Fibroblast of lung (primary cell): ENCODE measurements at regions not wholly inside any gene's neighbourhood (a gene's known extent, or its start where the extent isn't known, plus 50 kb on each side); places are given as distances from the start of the nearest gene placed in this dataset.

Source experiments
- EZH2 ChIP-seq: IDR thresholded peaks from 2 replicates; pipeline ENCODE4 v1.5.1; 2012; ENCODE audit warnings: low read length, control low read depth, mild to moderate bottlenecking; ENCODE audit errors: missing control alignments
- TF ChIP-seq, protein P1 (sequence below), 2 donors: IDR thresholded peaks in 1 of 2; conservative IDR thresholded peaks in 1 of 2; 1 replicate in 1 of 2; 2 replicates in 1 of 2; pipeline ENCODE4 v1.5.1; 2011 to 2012; ENCODE audit warnings: low read length in 2 of 2, control low read depth in 1 of 2, inconsistent platforms in 1 of 2, low read depth in 1 of 2, mild to moderate bottlenecking in 1 of 2

DNA sequence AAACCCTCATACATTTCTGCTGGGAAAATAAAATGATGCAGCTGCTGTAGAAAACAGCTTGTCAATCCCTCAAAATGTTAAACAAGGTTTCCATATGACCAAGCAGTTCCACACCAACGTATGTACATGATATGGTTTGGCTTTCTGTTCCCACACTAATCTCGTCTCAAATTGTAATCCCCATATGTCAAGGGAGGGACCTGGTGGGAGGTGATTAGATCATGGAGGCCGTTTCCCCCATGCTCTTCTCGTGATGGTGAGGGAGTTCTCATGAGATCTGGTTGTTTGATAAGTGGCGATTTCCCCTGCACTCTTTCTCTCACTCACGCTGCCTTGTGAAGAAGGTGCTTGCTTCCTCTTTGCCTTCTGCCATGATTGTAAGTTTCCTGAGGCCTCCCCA lies 100.6 kb upstream of the SLC24A5 start:
- TF ChIP-seq, protein P1, sequence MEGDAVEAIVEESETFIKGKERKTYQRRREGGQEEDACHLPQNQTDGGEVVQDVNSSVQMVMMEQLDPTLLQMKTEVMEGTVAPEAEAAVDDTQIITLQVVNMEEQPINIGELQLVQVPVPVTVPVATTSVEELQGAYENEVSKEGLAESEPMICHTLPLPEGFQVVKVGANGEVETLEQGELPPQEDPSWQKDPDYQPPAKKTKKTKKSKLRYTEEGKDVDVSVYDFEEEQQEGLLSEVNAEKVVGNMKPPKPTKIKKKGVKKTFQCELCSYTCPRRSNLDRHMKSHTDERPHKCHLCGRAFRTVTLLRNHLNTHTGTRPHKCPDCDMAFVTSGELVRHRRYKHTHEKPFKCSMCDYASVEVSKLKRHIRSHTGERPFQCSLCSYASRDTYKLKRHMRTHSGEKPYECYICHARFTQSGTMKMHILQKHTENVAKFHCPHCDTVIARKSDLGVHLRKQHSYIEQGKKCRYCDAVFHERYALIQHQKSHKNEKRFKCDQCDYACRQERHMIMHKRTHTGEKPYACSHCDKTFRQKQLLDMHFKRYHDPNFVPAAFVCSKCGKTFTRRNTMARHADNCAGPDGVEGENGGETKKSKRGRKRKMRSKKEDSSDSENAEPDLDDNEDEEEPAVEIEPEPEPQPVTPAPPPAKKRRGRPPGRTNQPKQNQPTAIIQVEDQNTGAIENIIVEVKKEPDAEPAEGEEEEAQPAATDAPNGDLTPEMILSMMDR (conservative IDR thresholded peaks at IDR 0.05 in 1 of 2, IDR thresholded peaks at IDR 0.05 in 1 of 2; ENCODE audit: low read depth in 1 of 2, low read length in 2 of 2): no peak
- TF ChIP-seq EZH2: no peak
